Panc1 (cell line): ENCODE measurements at regions not wholly inside any gene's neighbourhood (a gene's known extent, or its start where the extent isn't known, plus 50 kb on each side); places are given as distances from the start of the nearest gene placed in this dataset.

Source experiments
- ATAC-seq: fragments of 200-7000 bp; cut with Tn5 transposase; 2 replicates; pipeline ENCODE4 v1.9.1; 2020; ENCODE audit warnings: mild to moderate bottlenecking, moderate library complexity
- BruUV-seq: library from RNA; stranded (reverse); fragments of 400-500 nt; replicated peaks from 2 replicates; lab custom pipeline; 2021; lab: Mats Ljungman, UMichigan
- CTCF ChIA-PET: fragments of 300-600 bp; sonication (Branson Sonifier 250); formaldehyde crosslinking; loops from one replicate; lab custom pipeline; 2022; ENCODE audit warnings: antibody characterized with exemption; lab: Charles Lee
- POLR2A ChIA-PET: fragments of 300-600 bp; sonication (Branson Sonifier 250); formaldehyde crosslinking; loops from one replicate; lab custom pipeline; 2022; ENCODE audit warnings: antibody characterized with exemption; lab: Charles Lee
- DNase-seq: peaks from one replicate; pipeline ENCODE4 v3.0.0-alpha.2; 2010; ENCODE audit warnings: low read depth, low spot score
- H3K27ac ChIP-seq: 2 replicates; pipeline ENCODE4 v1.5.1; 2011; ENCODE audit warnings: mild to moderate bottlenecking, low read length, inconsistent platforms
- H3K27me3 ChIP-seq: fragments of 200-500 bp; sonication (Bioruptor generic); 2 replicates; pipeline ENCODE4 v1.6.0; 2014; ENCODE audit warnings: low read length, inconsistent platforms; ENCODE audit not compliant: control insufficient read depth, insufficient read depth
- H3K36me3 ChIP-seq: fragments of 200-500 bp; sonication (Bioruptor generic); 2 replicates; pipeline ENCODE4 v1.5.1; 2014; ENCODE audit warnings: inconsistent platforms, mild to moderate bottlenecking, low read length, moderate library complexity; ENCODE audit not compliant: control insufficient read depth, insufficient read depth
- H3K4me1 ChIP-seq: 2 replicates; pipeline ENCODE4 v1.5.1; 2011; ENCODE audit warnings: inconsistent platforms, mild to moderate bottlenecking, low read length, moderate library complexity; ENCODE audit not compliant: control insufficient read depth, insufficient read depth
- H3K4me3 ChIP-seq, 2 experiments: 2 replicates each; pipeline ENCODE4 v1.5.1; 2011 to 2012; ENCODE audit warnings: low read depth in 2 of 2, low read length in 2 of 2, mild to moderate bottlenecking in 2 of 2, inconsistent platforms in 1 of 2, moderate library complexity in 1 of 2
- H3K9me3 ChIP-seq: fragments of 200-500 bp; sonication (Bioruptor generic); 2 replicates; pipeline ENCODE4 v1.5.1; 2014; ENCODE audit warnings: low read depth, mild to moderate bottlenecking, inconsistent platforms, low read length, moderate library complexity; ENCODE audit not compliant: control insufficient read depth, insufficient read depth
- POLR2AphosphoS5 ChIP-seq: IDR thresholded peaks from 2 replicates; pipeline ENCODE4 v1.6.1; 2012; ENCODE audit warnings: mild to moderate bottlenecking, low read depth, low read length, moderate library complexity
- SIN3A ChIP-seq: IDR thresholded peaks from 2 replicates; pipeline ENCODE4 v1.6.1; 2012; ENCODE audit warnings: low read depth, mild to moderate bottlenecking, low read length, moderate library complexity, borderline replicate concordance; ENCODE audit not compliant: insufficient read depth
- TCF7L2 ChIP-seq: IDR thresholded peaks from 2 replicates; pipeline ENCODE4 v1.6.1; 2011; ENCODE audit warnings: mild to moderate bottlenecking, low read depth, low read length, inconsistent platforms
- in situ Hi-C: cut with HindIII; loops from 2 replicates; pipeline ENCODE4 v1.10.0; 2016; ENCODE audit warnings: low sequenced_read_pairs, low pct_unique_long_range_greater_than_20kb
- intact Hi-C: fragments of 100-400 bp; cut with micrococcal nuclease; formaldehyde crosslinking; loops from one replicate; pipeline ENCODE4 v1.10.0; 2022; ENCODE audit not compliant: unreplicated experiment
- TF ChIP-seq, protein P1 (sequence below): fragments of 450-650 bp; IDR thresholded peaks from 2 replicates; pipeline ENCODE4 v1.5.1; 2017; ENCODE audit warnings: mild to moderate bottlenecking
- TF ChIP-seq, protein P2 (sequence below), 2 experiments: IDR thresholded peaks; 2 replicates each; pipeline ENCODE4 v1.6.1; 2011 to 2012; ENCODE audit warnings: low read depth in 2 of 2, control low read depth in 1 of 2, low read length in 1 of 2, mild to moderate bottlenecking in 1 of 2, moderate library complexity in 1 of 2; ENCODE audit not compliant: insufficient read depth in 1 of 2

DNA sequence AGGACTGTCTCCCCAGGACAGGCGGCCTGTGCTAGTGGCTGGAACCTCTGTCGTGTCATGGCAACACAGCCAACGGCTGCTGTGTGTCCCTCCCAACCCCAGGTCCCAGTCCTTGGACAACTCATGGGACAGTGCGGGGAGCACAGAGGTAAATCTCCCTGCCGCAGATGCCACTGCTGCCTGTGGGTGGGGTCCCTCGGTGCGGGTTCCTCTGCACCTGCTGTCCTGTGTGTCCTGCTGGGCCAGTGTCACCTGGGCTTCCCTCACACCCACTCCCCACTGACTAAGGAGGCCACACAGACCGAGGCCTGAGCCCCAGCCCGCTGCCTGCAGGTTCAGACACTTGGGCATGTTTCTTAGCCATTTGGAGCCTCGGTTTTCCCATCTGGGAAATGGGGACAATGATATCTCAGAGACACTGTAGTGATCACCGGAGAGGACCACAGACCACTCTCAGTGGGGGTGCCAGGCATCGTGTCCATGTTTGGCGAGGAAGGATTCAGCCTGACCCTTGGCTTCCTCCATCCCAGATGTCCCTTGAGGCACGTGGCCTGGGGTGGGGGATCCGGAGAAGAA is 96.5 kb downstream of the SIK1 start:
- intact Hi-C loops (no loop called here), in situ Hi-C loops (no loop called here)
- ATAC-seq (no peak), DNase-seq (no peak)
- no peak for TF ChIP-seq SIN3A
- TF ChIP-seq POLR2AphosphoS5, result no peak
- TF ChIP-seq, protein P1, sequence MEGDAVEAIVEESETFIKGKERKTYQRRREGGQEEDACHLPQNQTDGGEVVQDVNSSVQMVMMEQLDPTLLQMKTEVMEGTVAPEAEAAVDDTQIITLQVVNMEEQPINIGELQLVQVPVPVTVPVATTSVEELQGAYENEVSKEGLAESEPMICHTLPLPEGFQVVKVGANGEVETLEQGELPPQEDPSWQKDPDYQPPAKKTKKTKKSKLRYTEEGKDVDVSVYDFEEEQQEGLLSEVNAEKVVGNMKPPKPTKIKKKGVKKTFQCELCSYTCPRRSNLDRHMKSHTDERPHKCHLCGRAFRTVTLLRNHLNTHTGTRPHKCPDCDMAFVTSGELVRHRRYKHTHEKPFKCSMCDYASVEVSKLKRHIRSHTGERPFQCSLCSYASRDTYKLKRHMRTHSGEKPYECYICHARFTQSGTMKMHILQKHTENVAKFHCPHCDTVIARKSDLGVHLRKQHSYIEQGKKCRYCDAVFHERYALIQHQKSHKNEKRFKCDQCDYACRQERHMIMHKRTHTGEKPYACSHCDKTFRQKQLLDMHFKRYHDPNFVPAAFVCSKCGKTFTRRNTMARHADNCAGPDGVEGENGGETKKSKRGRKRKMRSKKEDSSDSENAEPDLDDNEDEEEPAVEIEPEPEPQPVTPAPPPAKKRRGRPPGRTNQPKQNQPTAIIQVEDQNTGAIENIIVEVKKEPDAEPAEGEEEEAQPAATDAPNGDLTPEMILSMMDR, result no peak
- no peak for TF ChIP-seq TCF7L2
- TF ChIP-seq, protein P2, sequence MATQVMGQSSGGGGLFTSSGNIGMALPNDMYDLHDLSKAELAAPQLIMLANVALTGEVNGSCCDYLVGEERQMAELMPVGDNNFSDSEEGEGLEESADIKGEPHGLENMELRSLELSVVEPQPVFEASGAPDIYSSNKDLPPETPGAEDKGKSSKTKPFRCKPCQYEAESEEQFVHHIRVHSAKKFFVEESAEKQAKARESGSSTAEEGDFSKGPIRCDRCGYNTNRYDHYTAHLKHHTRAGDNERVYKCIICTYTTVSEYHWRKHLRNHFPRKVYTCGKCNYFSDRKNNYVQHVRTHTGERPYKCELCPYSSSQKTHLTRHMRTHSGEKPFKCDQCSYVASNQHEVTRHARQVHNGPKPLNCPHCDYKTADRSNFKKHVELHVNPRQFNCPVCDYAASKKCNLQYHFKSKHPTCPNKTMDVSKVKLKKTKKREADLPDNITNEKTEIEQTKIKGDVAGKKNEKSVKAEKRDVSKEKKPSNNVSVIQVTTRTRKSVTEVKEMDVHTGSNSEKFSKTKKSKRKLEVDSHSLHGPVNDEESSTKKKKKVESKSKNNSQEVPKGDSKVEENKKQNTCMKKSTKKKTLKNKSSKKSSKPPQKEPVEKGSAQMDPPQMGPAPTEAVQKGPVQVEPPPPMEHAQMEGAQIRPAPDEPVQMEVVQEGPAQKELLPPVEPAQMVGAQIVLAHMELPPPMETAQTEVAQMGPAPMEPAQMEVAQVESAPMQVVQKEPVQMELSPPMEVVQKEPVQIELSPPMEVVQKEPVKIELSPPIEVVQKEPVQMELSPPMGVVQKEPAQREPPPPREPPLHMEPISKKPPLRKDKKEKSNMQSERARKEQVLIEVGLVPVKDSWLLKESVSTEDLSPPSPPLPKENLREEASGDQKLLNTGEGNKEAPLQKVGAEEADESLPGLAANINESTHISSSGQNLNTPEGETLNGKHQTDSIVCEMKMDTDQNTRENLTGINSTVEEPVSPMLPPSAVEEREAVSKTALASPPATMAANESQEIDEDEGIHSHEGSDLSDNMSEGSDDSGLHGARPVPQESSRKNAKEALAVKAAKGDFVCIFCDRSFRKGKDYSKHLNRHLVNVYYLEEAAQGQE (IDR thresholded peaks at IDR 0.05; ENCODE audit: insufficient read depth in 1 of 2, low read depth in 2 of 2, low read length in 1 of 2), result no peak
- ChIA-PET CTCF (no interaction called here), POLR2A (no interaction called here)
- H3K27ac ChIP-seq, result no peak overlapping the region
- H3K4me1 ChIP-seq, result peaks cover 18% of the 10 kb centered on the region
- no peak overlapping the region for H3K4me3 ChIP-seq
- no peaks in the 10 kb centered on the region for H3K9me3 ChIP-seq
- H3K27me3 ChIP-seq, result no peaks in the 10 kb centered on the region
- BruUV-seq, result no TSS peak
- H3K36me3 ChIP-seq, result no peaks in the 10 kb centered on the region

DNA sequence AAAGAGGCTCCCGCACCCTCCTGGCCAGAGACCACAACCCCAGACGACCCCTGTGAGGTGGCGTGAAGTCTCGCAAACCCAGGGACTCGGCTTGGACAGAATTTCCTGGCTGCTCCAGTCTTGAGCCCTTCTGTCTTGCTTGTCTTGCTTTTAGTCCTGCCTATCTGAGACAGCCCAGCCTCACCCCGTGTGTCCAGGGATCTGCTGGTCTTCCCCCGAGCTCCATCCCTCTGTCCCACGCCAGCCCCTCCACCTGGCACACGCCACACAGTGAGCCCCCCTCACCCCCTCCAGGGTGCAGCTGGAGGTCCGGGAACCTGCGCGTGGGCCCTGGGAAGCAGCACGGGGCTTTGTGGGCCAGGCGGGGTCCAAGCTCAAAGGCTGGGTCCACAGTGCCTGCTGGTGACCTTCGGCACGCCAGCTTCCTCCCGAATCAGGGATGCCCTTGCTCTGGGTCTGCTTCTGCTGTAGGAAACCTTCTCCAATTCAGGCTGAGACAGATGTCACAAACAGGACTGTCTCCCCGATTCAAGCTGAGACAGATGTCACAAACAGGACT is 97.1 kb downstream of the SIK1 start:
- in situ Hi-C loops, result no loop called here
- POLR2A ChIA-PET, result no interaction called here

More for the DNA sequence above, 97.1 kb downstream of the SIK1 start:
- Histone ChIP-seq H3K27ac (no peak overlapping the region), H3K27me3 (no peaks in the 10 kb centered on the region), H3K4me1 (peaks cover 18% of the 10 kb centered on the region), H3K9me3 (no peaks in the 10 kb centered on the region), H3K4me3 (no peak overlapping the region), H3K36me3 (no peaks in the 10 kb centered on the region)
- TF ChIP-seq POLR2AphosphoS5 (no peak), SIN3A (no peak), TCF7L2 (no peak)
- TF ChIP-seq, protein P1, result no peak
- TF ChIP-seq, protein P2 (IDR thresholded peaks at IDR 0.05; ENCODE audit: insufficient read depth in 1 of 2, low read depth in 2 of 2, low read length in 1 of 2), result no peak
- intact Hi-C loops, result no loop called here
- CTCF ChIA-PET, result interaction anchor here (1.2 kb wide), 1 partner anchor 12 kb away, joined by 3 read pairs; no protein-coding TSS in a partner anchor
- ATAC-seq (no peak), DNase-seq (no peak)
- no TSS peak for BruUV-seq
